HEK293 (cell line): ENCODE measurements at regions not wholly inside any gene's neighbourhood (a gene's known extent, or its start where the extent isn't known, plus 50 kb on each side); places are given as distances from the start of the nearest gene placed in this dataset.

Experiments used
- GLI4 ChIP-seq: fragments of 450-650 bp; formaldehyde crosslinking; IDR thresholded peaks from 2 replicates; pipeline ENCODE4 v1.5.1; 2016; ENCODE audit warnings: missing biosample characterization, missing genetic modification characterization
- ZNF140 ChIP-seq: fragments of 450-650 bp; formaldehyde crosslinking; IDR thresholded peaks from 2 replicates; pipeline ENCODE4 v1.5.1; 2016; ENCODE audit warnings: missing biosample characterization, missing genetic modification characterization

GRCh38 chr1:194296201-194296600 is 1109.8 kb upstream of the B3GALT2 start:
- TF ChIP-seq ZNF140 (no peak), GLI4 (tag by site-specific recombination) (no peak)
